CD14-positive monocyte (primary cell): ENCODE measurements at regions not wholly inside any gene's neighbourhood (a gene's known extent, or its start where the extent isn't known, plus 50 kb on each side); places are given as distances from the start of the nearest gene placed in this dataset.

Source experiments
- DNase-seq, 3 donors: peaks; one replicate each; pipeline ENCODE4 v3.0.0-alpha.2; 2011 to 2022
- H2AFZ ChIP-seq: 2 replicates; pipeline ENCODE4 v1.6.0; 2012; ENCODE audit warnings: mild to moderate bottlenecking, low read depth, low read length, inconsistent platforms; ENCODE audit not compliant: insufficient read depth, poor library complexity, severe bottlenecking
- H3K27ac ChIP-seq, 2 donors: 1 replicate in 1 of 2; 2 replicates in 1 of 2; pipeline ENCODE4 v1.5.1; 2012 to 2013; ENCODE audit warnings: low read length in 2 of 2, control low read depth in 1 of 2, inconsistent platforms in 1 of 2, low read depth in 1 of 2, mild to moderate bottlenecking in 1 of 2
- H3K27me3 ChIP-seq, 2 donors: one replicate each; pipeline versions ENCODE4 v1.6.0 to v1.6.1; 2011 to 2013; ENCODE audit warnings: low read length in 2 of 2; ENCODE audit not compliant: control insufficient read depth in 2 of 2, insufficient read depth in 2 of 2
- H3K36me3 ChIP-seq, 2 donors: replicated peaks in 1 of 2; 1 replicate in 1 of 2; 2 replicates in 1 of 2; pipeline versions ENCODE4 v1.5.1 to v1.6.1; 2012 to 2013; ENCODE audit warnings: low read length in 2 of 2, control low read depth in 1 of 2, inconsistent platforms in 1 of 2, mild to moderate bottlenecking in 1 of 2; ENCODE audit not compliant: insufficient read depth in 2 of 2, control insufficient read depth in 1 of 2
- H3K4me1 ChIP-seq, 2 donors: 1 replicate in 1 of 2; 2 replicates in 1 of 2; pipeline versions ENCODE4 v1.5.1 to v1.6.1; 2012 to 2013; ENCODE audit warnings: low read length in 2 of 2, control low read depth in 1 of 2, inconsistent platforms in 1 of 2, mild to moderate bottlenecking in 1 of 2, moderate library complexity in 1 of 2; ENCODE audit not compliant: insufficient read depth in 2 of 2, control insufficient read depth in 1 of 2
- H3K4me2 ChIP-seq: replicated peaks from 2 replicates; pipeline ENCODE3; 2012; ENCODE audit warnings: low read length, moderate library complexity, mild to moderate bottlenecking; ENCODE audit not compliant: poor library complexity, severe bottlenecking; ENCODE audit errors: extremely low read depth
- H3K4me3 ChIP-seq, 3 experiments: fragments of 200-600 bp in 1 of 3; sonication (generic) in 1 of 3; replicated peaks in 1 of 3; 1 replicate in 2 of 3; 2 replicates in 1 of 3; pipeline ENCODE4 v1.5.1; 2011 to 2013; ENCODE audit warnings: low read length in 3 of 3, mild to moderate bottlenecking in 3 of 3, control low read depth in 2 of 3, low read depth in 2 of 3, inconsistent platforms in 1 of 3, moderate library complexity in 1 of 3
- H3K79me2 ChIP-seq: 2 replicates; pipeline ENCODE4 v1.6.0; 2012; ENCODE audit warnings: mild to moderate bottlenecking, control low read depth, inconsistent platforms, low read length, moderate library complexity; ENCODE audit not compliant: insufficient read depth
- H3K9ac ChIP-seq: 2 replicates; pipeline ENCODE4 v1.6.0; 2017; ENCODE audit warnings: low read length, mild to moderate bottlenecking; ENCODE audit not compliant: insufficient read depth, poor library complexity, severe bottlenecking
- H3K9me3 ChIP-seq, 2 donors: replicated peaks in 1 of 2; 1 replicate in 1 of 2; 2 replicates in 1 of 2; pipeline versions ENCODE4 v1.5.1 to v1.6.1; 2012 to 2013; ENCODE audit warnings: low read length in 2 of 2, control low read depth in 1 of 2; ENCODE audit not compliant: control insufficient read depth in 1 of 2, insufficient read depth in 1 of 2
- H4K20me1 ChIP-seq: 2 replicates; pipeline ENCODE4 v1.6.0; 2012; ENCODE audit warnings: mild to moderate bottlenecking, low read length, control low read depth, moderate library complexity; ENCODE audit not compliant: insufficient read depth
- H3K27ac Mint-ChIP-seq, 7 donors: one replicate each; pipeline ENCODE4 v1.8.0; 2020; ENCODE audit warnings: mild to moderate bottlenecking in 7 of 7, mixed read lengths in 7 of 7, moderate library complexity in 6 of 7, inconsistent platforms in 2 of 7
- H3K27me3 Mint-ChIP-seq, 3 donors: one replicate each; pipeline ENCODE4 v1.8.0; 2021 to 2022; ENCODE audit warnings: low read depth in 3 of 3, mild to moderate bottlenecking in 3 of 3, mixed read lengths in 3 of 3, moderate library complexity in 3 of 3, inconsistent platforms in 1 of 3
- H3K36me3 Mint-ChIP-seq, 2 donors: one replicate each; pipeline ENCODE4 v1.8.0; 2020; ENCODE audit warnings: mixed read lengths in 2 of 2, inconsistent platforms in 1 of 2, mild to moderate bottlenecking in 1 of 2
- H3K4me1 Mint-ChIP-seq: one replicate; pipeline ENCODE4 v1.8.0; 2020; ENCODE audit warnings: mild to moderate bottlenecking, mixed read lengths
- H3K4me3 Mint-ChIP-seq, 2 donors: one replicate each; pipeline ENCODE4 v1.8.0; 2020; ENCODE audit warnings: mild to moderate bottlenecking in 2 of 2, mixed read lengths in 2 of 2, moderate library complexity in 1 of 2
- H3K9me3 Mint-ChIP-seq, 7 donors: one replicate each; pipeline ENCODE4 v1.8.0; 2020 to 2022; ENCODE audit warnings: mixed read lengths in 7 of 7, mild to moderate bottlenecking in 6 of 7, moderate library complexity in 6 of 7, inconsistent platforms in 2 of 7
- CTCF ChIP-seq: fragments of 200-600 bp; IDR thresholded peaks from one replicate; pipeline ENCODE4 v1.8.0; 2022; ENCODE audit warnings: antibody characterized with exemption, mild to moderate bottlenecking
- WGBS: methylation state at CpG from one replicate; pipeline ENCODE4 v1.1.5; 2013; ENCODE audit warnings: missing lambda C conversion rate; ENCODE audit not compliant: insufficient coverage; 5-methylcytosine and 5-hydroxymethylcytosine counted together
- intact Hi-C, 2 donors: fragments of 100-400 bp; cut with micrococcal nuclease; formaldehyde crosslinking; loops; one replicate each; pipeline versions ENCODE4 v1.15.0 to v1.15.1; 2023

GRCh38 chr2:236666646-236667204 is 97.1 kb downstream of the ACKR3 start:
- Mint-ChIP-seq H3K9me3 (peaks cover 0 to 12% (median 9%) of the 10 kb centered on the region in 7 donors), H3K4me1 (peaks cover 1% of the 10 kb centered on the region), H3K36me3 (no peaks in the 10 kb centered on the region), H3K4me3 (peak overlapping the region in 1 of 2 donors; percentile 44), H3K27ac (no peak overlapping the region), H3K27me3 (peaks cover 8 to 30% (median 20%) of the 10 kb centered on the region in 3 donors)
- WGBS: 96% methylated on average over 9 of the region's 14 CpGs
- no peak overlapping the region for H3K9ac ChIP-seq
- no peak overlapping the region for H3K4me3 ChIP-seq
- DNase-seq: no peak
- no peak overlapping the region for H2AFZ ChIP-seq
- TF ChIP-seq CTCF: no peak
- no peaks in the 10 kb centered on the region for H3K4me1 ChIP-seq
- no peak overlapping the region for H3K27ac ChIP-seq
- no peaks in the 10 kb centered on the region for H3K36me3 ChIP-seq
- H3K9me3 ChIP-seq: no peaks in the 10 kb centered on the region
- no peak overlapping the region for H3K4me2 ChIP-seq
- H4K20me1 ChIP-seq: no peaks in the 10 kb centered on the region
- no peaks in the 10 kb centered on the region for H3K79me2 ChIP-seq
- intact Hi-C loops: no loop called here
- H3K27me3 ChIP-seq: peaks cover 0 to 12% of the 10 kb centered on the region in 2 donors

- 94% methylated on average over 3 of the region's 4 CpGs for WGBS
- peaks cover 8 to 26% (median 24%) of the 10 kb centered on the region in 3 donors for H3K27me3 Mint-ChIP-seq
- TF ChIP-seq CTCF: no peak
- Histone ChIP-seq H4K20me1 (no peaks in the 10 kb centered on the region), H3K4me3 (no peak overlapping the region), H3K27me3 (peaks cover 0 to 7% of the 10 kb centered on the region in 2 donors), H3K27ac (no peak overlapping the region), H3K9me3 (no peaks in the 10 kb centered on the region), H3K9ac (no peak overlapping the region), H3K36me3 (no peaks in the 10 kb centered on the region), H3K4me2 (no peak overlapping the region), H3K4me1 (no peaks in the 10 kb centered on the region), H3K79me2 (no peaks in the 10 kb centered on the region), H2AFZ (no peak overlapping the region)
- DNase-seq: no peak
- peaks cover 0 to 15% (median 9%) of the 10 kb centered on the region in 7 donors for H3K9me3 Mint-ChIP-seq
- no peaks in the 10 kb centered on the region for H3K4me1 Mint-ChIP-seq
- no peaks in the 10 kb centered on the region for H3K36me3 Mint-ChIP-seq
- intact Hi-C loops: no loop called here
- no peak overlapping the region for H3K4me3 Mint-ChIP-seq
- no peak overlapping the region for H3K27ac Mint-ChIP-seq
Observed at GRCh38 chr2:236667526-236667925, 97.9 kb downstream of the ACKR3 start.
